SK-N-SH (cell line): ENCODE measurements at regions not wholly inside any gene's neighbourhood (a gene's known extent, or its start where the extent isn't known, plus 50 kb on each side); places are given as distances from the start of the nearest gene placed in this dataset.

Source experiments
- CTCF ChIP-seq: fragments of 200-600 bp; sonication (generic); IDR thresholded peaks from 2 replicates; pipeline ENCODE4 v1.6.1; 2017; ENCODE audit warnings: antibody characterized with exemption, mild to moderate bottlenecking, moderate library complexity
- FOXM1 ChIP-seq: IDR thresholded peaks from 2 replicates; pipeline ENCODE4 v1.4.0; 2012; ENCODE audit warnings: low read depth, mild to moderate bottlenecking
- TF ChIP-seq, protein P1 (sequence below): IDR thresholded peaks from 2 replicates; pipeline ENCODE4 v1.4.0; 2012; ENCODE audit warnings: low read depth, borderline replicate concordance
- TF ChIP-seq, protein P2 (sequence below): IDR thresholded peaks from 2 replicates; pipeline ENCODE4 v1.4.0; 2012; ENCODE audit warnings: low read depth

- no peak for TF ChIP-seq FOXM1
- TF ChIP-seq CTCF: no peak
- TF ChIP-seq, protein P1, sequence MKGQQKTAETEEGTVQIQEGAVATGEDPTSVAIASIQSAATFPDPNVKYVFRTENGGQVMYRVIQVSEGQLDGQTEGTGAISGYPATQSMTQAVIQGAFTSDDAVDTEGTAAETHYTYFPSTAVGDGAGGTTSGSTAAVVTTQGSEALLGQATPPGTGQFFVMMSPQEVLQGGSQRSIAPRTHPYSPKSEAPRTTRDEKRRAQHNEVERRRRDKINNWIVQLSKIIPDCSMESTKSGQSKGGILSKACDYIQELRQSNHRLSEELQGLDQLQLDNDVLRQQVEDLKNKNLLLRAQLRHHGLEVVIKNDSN: no peak
- TF ChIP-seq, protein P2, sequence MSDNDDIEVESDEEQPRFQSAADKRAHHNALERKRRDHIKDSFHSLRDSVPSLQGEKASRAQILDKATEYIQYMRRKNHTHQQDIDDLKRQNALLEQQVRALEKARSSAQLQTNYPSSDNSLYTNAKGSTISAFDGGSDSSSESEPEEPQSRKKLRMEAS: no peak
These were observed 838.6 kb downstream of the LTN1 start for GRCh38 chr21:28154121-28154520.
